Ascending aorta (tissue), 2 donors: ENCODE measurements at regions not wholly inside any gene's neighbourhood (a gene's known extent, or its start where the extent isn't known, plus 50 kb on each side); places are given as distances from the start of the nearest gene placed in this dataset.

Source experiments
- DNase-seq, 2 donors: peaks; one replicate each; pipeline ENCODE4 v3.0.0-alpha.2; 2019; ENCODE audit warnings: low spot score in 2 of 2
- H3K27ac ChIP-seq, 2 donors: fragments of 200-600 bp; sonication (generic); one replicate each; pipeline ENCODE4 v1.5.1; 2016 to 2017; ENCODE audit warnings: mild to moderate bottlenecking in 1 of 2
- H3K27me3 ChIP-seq: fragments of 200-600 bp; sonication (generic); one replicate; pipeline ENCODE4 v1.5.1; 2017
- H3K36me3 ChIP-seq, 2 donors: fragments of 200-600 bp; sonication (generic); one replicate each; pipeline ENCODE4 v1.5.1; 2016
- H3K4me1 ChIP-seq, 2 donors: fragments of 200-600 bp; sonication (generic); one replicate each; pipeline ENCODE4 v1.5.1; 2016 to 2017; ENCODE audit warnings: mild to moderate bottlenecking in 1 of 2
- H3K4me3 ChIP-seq, 2 donors: fragments of 200-600 bp; sonication (generic); one replicate each; pipeline ENCODE4 v1.5.1; 2016 to 2017; ENCODE audit warnings: mild to moderate bottlenecking in 1 of 2
- H3K9me3 ChIP-seq, 2 donors: fragments of 200-600 bp; sonication (generic); one replicate each; pipeline ENCODE4 v1.5.1; 2016
- intact Hi-C: fragments of 100-400 bp; cut with DNase I; formaldehyde crosslinking; loops from one replicate; pipeline ENCODE4 v1.15.1; 2023
- TF ChIP-seq, protein P1 (sequence below), 3 experiments: fragments of 200-600 bp in 2 of 3; fragments of 450-650 bp in 1 of 3; sonication (generic) in 2 of 3; IDR thresholded peaks; one replicate each; pipeline ENCODE4 v1.5.1; 2016 to 2019; ENCODE audit warnings: antibody characterized with exemption in 3 of 3, mild to moderate bottlenecking in 1 of 3, moderate library complexity in 1 of 3

GRCh38 chr14:34372786-34373185 is 89.3 kb downstream of the SPTSSA start:
- intact Hi-C loops, result no loop called here
- Histone ChIP-seq H3K4me3 (no peak overlapping the region), H3K27me3 (no peaks in the 10 kb centered on the region), H3K4me1 (no peaks in the 10 kb centered on the region), H3K9me3 (no peaks in the 10 kb centered on the region), H3K36me3 (no peaks in the 10 kb centered on the region), H3K27ac (no peak overlapping the region)
- TF ChIP-seq, protein P1, sequence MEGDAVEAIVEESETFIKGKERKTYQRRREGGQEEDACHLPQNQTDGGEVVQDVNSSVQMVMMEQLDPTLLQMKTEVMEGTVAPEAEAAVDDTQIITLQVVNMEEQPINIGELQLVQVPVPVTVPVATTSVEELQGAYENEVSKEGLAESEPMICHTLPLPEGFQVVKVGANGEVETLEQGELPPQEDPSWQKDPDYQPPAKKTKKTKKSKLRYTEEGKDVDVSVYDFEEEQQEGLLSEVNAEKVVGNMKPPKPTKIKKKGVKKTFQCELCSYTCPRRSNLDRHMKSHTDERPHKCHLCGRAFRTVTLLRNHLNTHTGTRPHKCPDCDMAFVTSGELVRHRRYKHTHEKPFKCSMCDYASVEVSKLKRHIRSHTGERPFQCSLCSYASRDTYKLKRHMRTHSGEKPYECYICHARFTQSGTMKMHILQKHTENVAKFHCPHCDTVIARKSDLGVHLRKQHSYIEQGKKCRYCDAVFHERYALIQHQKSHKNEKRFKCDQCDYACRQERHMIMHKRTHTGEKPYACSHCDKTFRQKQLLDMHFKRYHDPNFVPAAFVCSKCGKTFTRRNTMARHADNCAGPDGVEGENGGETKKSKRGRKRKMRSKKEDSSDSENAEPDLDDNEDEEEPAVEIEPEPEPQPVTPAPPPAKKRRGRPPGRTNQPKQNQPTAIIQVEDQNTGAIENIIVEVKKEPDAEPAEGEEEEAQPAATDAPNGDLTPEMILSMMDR (IDR thresholded peaks at IDR 0.05), result no peak
- no peak for DNase-seq

- DNase-seq, result no peak
Measured at GRCh38 chr14:34369648-34370030, 92.4 kb downstream of the SPTSSA start.

DNA sequence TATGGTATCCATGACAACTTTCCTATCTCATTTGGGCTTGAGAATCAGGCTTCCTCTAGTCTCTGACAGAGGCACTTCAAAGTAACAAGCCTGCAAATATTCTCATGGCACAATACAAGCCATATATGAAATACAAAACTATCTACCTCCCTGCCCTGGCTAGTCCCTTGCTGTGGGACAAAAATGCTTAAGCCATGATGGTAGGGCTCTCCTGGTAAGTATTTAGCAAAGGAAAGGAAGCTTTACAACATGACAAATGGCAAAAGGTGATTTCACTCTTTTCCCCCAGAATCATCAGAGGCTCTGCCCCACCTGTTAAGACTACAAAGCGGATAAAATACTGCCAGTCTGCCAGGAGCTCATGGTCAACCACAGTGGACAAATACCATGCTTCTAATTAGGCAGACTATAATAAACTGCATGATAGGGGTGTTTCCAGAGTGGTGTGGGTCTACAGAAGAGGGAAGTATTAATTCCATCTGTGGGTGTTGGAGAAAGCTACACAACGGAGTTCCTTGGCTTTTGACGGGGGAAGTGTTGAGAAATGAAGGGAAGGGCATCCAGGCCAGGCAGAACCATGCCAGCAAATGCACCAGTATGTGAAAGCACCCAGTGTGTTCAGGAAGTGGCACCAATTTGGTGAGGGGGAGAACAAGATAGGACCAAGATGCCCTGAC is 92.9 kb downstream of the SPTSSA start:
- no peaks in the 10 kb centered on the region for H3K9me3 ChIP-seq
- no peaks in the 10 kb centered on the region for H3K36me3 ChIP-seq
- H3K27me3 ChIP-seq, result no peaks in the 10 kb centered on the region
- intact Hi-C loops, result no loop called here
- H3K4me1 ChIP-seq, result no peaks in the 10 kb centered on the region
- no peak for DNase-seq
- H3K4me3 ChIP-seq, result no peak overlapping the region
- H3K27ac ChIP-seq, result no peak overlapping the region
- TF ChIP-seq, protein P1 (IDR thresholded peaks at IDR 0.05), result no peak

More at GRCh38 chr14:34369648-34370030, 92.4 kb downstream of the SPTSSA start:
- no peaks in the 10 kb centered on the region for H3K36me3 ChIP-seq
- no peaks in the 10 kb centered on the region for H3K27me3 ChIP-seq
- H3K4me3 ChIP-seq, result no peak overlapping the region
- TF ChIP-seq, protein P1 (IDR thresholded peaks at IDR 0.05), result no peak
- no peak overlapping the region for H3K27ac ChIP-seq
- H3K9me3 ChIP-seq, result no peaks in the 10 kb centered on the region
- intact Hi-C loops, result no loop called here
- H3K4me1 ChIP-seq, result no peaks in the 10 kb centered on the region

DNA sequence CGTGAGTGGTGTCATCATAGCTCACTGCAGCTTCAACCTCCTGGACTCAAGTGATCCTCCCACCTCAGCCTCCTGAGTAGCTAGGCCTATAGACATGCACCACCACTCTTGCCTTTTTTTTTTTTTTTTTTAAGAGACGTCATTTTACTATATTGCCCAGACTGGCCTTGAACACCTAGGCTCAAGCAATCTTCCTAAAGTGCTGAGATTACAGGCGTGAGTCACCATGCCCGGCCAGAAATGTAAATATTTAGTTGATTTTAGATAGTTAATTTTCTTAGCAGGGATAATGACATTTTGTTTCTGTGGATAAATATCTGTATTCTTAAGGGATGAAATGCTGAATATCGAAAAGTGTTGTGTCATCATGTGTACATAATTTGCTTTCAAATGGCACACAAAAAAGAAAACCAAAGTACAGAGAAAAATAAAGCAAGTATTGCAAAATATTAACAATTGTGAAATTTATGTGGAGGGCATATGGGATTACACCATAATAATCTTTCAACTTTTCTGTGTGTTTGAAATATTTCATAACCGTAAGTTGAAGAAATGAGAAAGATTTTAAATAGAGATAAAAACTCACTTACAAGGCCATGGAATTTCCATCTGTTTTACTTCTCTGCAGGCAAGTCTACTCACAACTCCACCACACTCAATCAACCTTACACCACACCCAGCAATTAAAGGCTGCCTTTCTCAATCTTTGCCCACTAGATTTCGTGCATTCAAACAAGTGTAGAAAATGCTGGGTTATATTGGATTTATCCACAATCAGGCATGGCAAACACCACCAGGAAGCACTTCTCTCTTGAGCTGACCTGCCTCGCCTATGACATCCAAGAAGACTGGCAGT is 93.7 kb downstream of the SPTSSA start:
- TF ChIP-seq, protein P1 (IDR thresholded peaks at IDR 0.05), result no peak
- no peaks in the 10 kb centered on the region for H3K9me3 ChIP-seq
- DNase-seq, result no peak
- H3K4me1 ChIP-seq, result no peaks in the 10 kb centered on the region
- no peak overlapping the region for H3K27ac ChIP-seq
- intact Hi-C loops, result no loop called here
- H3K4me3 ChIP-seq, result no peak overlapping the region
- no peaks in the 10 kb centered on the region for H3K27me3 ChIP-seq
- H3K36me3 ChIP-seq, result no peaks in the 10 kb centered on the region

DNA sequence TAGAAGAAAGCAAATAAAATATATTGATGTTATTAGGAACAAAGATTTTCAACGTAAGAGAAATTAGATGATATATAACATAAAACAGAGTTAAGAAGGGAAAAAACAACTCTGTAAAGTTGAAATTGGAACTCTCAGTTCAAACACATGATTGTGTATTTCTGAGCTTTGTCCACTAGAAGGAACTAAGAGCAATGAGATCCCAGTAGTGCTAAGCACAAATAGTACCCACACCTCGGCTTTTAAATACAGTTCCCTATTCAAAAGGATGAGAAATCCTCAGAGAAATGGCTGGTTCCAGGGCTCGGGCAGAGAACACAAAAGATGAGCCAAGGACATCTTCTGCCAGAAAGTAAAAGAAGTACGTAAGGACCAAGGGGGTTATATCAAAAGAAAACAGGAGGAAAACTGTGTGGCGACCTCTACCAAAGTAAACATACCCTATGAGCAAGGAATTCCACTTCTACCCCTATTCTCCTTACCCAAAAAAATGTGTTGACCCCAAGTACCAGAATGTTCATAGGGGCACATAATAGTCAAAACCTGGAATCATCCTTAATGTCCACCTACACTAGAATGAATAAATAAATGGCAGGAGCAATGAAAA is 96.6 kb downstream of the SPTSSA start:
- Histone ChIP-seq H3K4me3 (peak overlapping the region in 1 of 2 donors; percentile 30), H3K36me3 (no peaks in the 10 kb centered on the region), H3K9me3 (no peaks in the 10 kb centered on the region), H3K27ac (no peak overlapping the region), H3K4me1 (no peaks in the 10 kb centered on the region), H3K27me3 (no peaks in the 10 kb centered on the region)
- no peak for DNase-seq
- TF ChIP-seq, protein P1 (IDR thresholded peaks at IDR 0.05), result peak in 2 of 3 experiments; percentile 16 to 21
- intact Hi-C loops, result no loop called here
